Adrenal gland (tissue), 5 donors: ENCODE measurements at regions not wholly inside any gene's neighbourhood (a gene's known extent, or its start where the extent isn't known, plus 50 kb on each side); places are given as distances from the start of the nearest gene placed in this dataset.
"Not testable (repeated sequence)": the region's sequence is repeated elsewhere in the genome, so short reads cannot be mapped to it uniquely, and the experiment has no call there.

Experiments used
- POLR2A ChIP-seq, 2 donors: fragments of 450-650 bp; IDR thresholded peaks; one replicate each; pipeline ENCODE4 v1.6.1; 2017; ENCODE audit warnings: antibody characterized with exemption in 2 of 2, mild to moderate bottlenecking in 2 of 2, moderate library complexity in 1 of 2
- TF ChIP-seq, protein P1 (sequence below), 6 experiments: fragments of 450-650 bp in 4 of 6; fragments of 200-600 bp in 2 of 6; sonication (generic) in 1 of 6; IDR thresholded peaks; 1 replicate in 5 of 6; 2 replicates in 1 of 6; pipeline versions ENCODE4 v1.5.1 to v1.8.0; 2016 to 2021; ENCODE audit warnings: antibody characterized with exemption in 6 of 6, mild to moderate bottlenecking in 2 of 6, moderate library complexity in 1 of 6
- donor health status: DM: no; HTN: no; CAD: no.

DNA sequence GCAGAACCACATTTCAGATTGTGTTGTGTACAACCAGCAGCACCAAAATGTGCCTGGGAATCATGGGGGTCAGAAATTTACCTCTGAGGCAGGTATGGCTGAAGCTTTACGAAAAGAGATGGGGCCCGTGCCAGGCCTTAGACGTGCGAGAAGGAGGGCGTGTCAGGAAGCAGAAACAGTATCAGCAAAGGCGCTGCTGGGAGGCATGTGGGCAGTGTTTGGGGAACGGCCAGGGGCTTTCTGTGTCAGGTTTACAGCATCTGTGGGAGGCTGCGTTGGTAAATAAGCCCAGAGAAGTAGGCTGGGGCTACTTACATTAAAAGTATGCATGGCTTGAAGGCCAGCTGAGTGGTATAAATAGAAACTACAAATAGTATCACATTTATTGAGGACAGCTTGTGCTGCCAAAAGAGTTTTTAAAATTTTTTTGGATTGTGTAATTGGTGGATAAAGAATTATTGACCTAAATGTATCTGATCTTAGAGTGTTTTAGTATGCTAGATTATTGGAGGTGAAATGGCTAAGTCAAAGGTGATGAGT is 120.5 kb upstream of the SIMC1 start:
- TF ChIP-seq, protein P1, sequence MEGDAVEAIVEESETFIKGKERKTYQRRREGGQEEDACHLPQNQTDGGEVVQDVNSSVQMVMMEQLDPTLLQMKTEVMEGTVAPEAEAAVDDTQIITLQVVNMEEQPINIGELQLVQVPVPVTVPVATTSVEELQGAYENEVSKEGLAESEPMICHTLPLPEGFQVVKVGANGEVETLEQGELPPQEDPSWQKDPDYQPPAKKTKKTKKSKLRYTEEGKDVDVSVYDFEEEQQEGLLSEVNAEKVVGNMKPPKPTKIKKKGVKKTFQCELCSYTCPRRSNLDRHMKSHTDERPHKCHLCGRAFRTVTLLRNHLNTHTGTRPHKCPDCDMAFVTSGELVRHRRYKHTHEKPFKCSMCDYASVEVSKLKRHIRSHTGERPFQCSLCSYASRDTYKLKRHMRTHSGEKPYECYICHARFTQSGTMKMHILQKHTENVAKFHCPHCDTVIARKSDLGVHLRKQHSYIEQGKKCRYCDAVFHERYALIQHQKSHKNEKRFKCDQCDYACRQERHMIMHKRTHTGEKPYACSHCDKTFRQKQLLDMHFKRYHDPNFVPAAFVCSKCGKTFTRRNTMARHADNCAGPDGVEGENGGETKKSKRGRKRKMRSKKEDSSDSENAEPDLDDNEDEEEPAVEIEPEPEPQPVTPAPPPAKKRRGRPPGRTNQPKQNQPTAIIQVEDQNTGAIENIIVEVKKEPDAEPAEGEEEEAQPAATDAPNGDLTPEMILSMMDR (IDR thresholded peaks at IDR 0.05), result not testable (repeated sequence)
- TF ChIP-seq POLR2A (IDR thresholded peaks at IDR 0.05), result not testable (repeated sequence)
